H1 (cell line): ENCODE measurements at regions not wholly inside any gene's neighbourhood (a gene's known extent, or its start where the extent isn't known, plus 50 kb on each side); places are given as distances from the start of the nearest gene placed in this dataset.
A peak's percentile ranks its signal among the peaks of the same experiment; 100 is the strongest.

Experiments
- CTCF ChIA-PET: fragments of 300-600 bp; sonication (Branson Sonifier 250); formaldehyde crosslinking; loops from one replicate; lab custom pipeline; 2021; ENCODE audit not compliant: partially characterized antibody; lab: Charles Lee
- POLR2A ChIA-PET: fragments of 300-600 bp; sonication (Branson Sonifier 250); formaldehyde crosslinking; loops from one replicate; lab custom pipeline; 2021; ENCODE audit warnings: inconsistent platforms; ENCODE audit not compliant: partially characterized antibody; lab: Charles Lee
- DNase-seq, 2 experiments: peaks; one replicate each; pipeline versions ENCODE4 v3.0.0 to v3.0.0-alpha.2; 2010 to 2022; ENCODE audit warnings: low spot score in 2 of 2, low read depth in 1 of 2, mixed read lengths in 1 of 2
- FAIRE-seq: peaks from 2 replicates; lab custom pipeline; 2011; peaks lifted over from hg19 to GRCh38; lab: Jason Lieb, UNC
- H2AFZ ChIP-seq: 2 replicates; pipeline ENCODE4 v1.8.1; 2012; ENCODE audit warnings: low read length, inconsistent platforms
- H2AK5ac ChIP-seq: 2 replicates; pipeline ENCODE4 v1.6.1; 2013; ENCODE audit warnings: low read depth, low read length
- H2BK120ac ChIP-seq: replicated peaks from 2 replicates; pipeline ENCODE3; 2013; ENCODE audit warnings: low read depth, low read length, inconsistent platforms
- H2BK12ac ChIP-seq: 2 replicates; pipeline ENCODE4 v1.6.1; 2013; ENCODE audit warnings: low read depth, low read length
- H2BK15ac ChIP-seq: 2 replicates; pipeline ENCODE4 v1.6.1; 2013; ENCODE audit warnings: low read length
- H2BK20ac ChIP-seq: 2 replicates; pipeline ENCODE4 v1.6.1; 2013; ENCODE audit warnings: low read length
- H2BK5ac ChIP-seq: 2 replicates; pipeline ENCODE4 v1.6.1; 2013; ENCODE audit warnings: low read depth, low read length
- H3K14ac ChIP-seq: 2 replicates; pipeline ENCODE4 v1.6.1; 2013; ENCODE audit warnings: inconsistent platforms; ENCODE audit not compliant: insufficient read length
- H3K18ac ChIP-seq: 2 replicates; pipeline ENCODE4 v1.6.1; 2013; ENCODE audit warnings: low read length; ENCODE audit errors: extremely low read depth
- H3K23ac ChIP-seq: 2 replicates; pipeline ENCODE4 v1.6.1; 2013; ENCODE audit warnings: inconsistent platforms; ENCODE audit not compliant: insufficient read length
- H3K23me2 ChIP-seq: 2 replicates; pipeline ENCODE4 v1.6.1; 2013; ENCODE audit warnings: low read depth, low read length
- H3K27ac ChIP-seq: 2 replicates; pipeline ENCODE4 v1.6.1; 2011; ENCODE audit warnings: low read depth, low read length, inconsistent platforms
- H3K27me3 ChIP-seq, 4 experiments: replicated peaks in 1 of 4; 1 replicate in 1 of 4; 2 replicates in 3 of 4; pipeline versions ENCODE4 v1.6.1 to v1.8.1; 2011 to 2013; ENCODE audit warnings: low read length in 3 of 4, mild to moderate bottlenecking in 3 of 4, inconsistent platforms in 2 of 4, mixed read lengths in 2 of 4, moderate library complexity in 1 of 4; ENCODE audit not compliant: control insufficient read depth in 3 of 4, insufficient read depth in 3 of 4; ENCODE audit errors: extremely low read depth in 1 of 4
- H3K36me3 ChIP-seq, 4 experiments: 2 replicates each; pipeline versions ENCODE4 v1.6.1 to v1.8.1; 2011 to 2013; ENCODE audit warnings: mild to moderate bottlenecking in 4 of 4, low read length in 3 of 4, moderate library complexity in 2 of 4, control low read depth in 1 of 4, inconsistent platforms in 1 of 4; ENCODE audit not compliant: insufficient read depth in 4 of 4, control insufficient read depth in 2 of 4
- H3K4ac ChIP-seq: replicated peaks from 2 replicates; pipeline ENCODE3; 2013; ENCODE audit warnings: low read length, low read depth, mixed read lengths, inconsistent platforms; ENCODE audit not compliant: insufficient read length
- H3K4me1 ChIP-seq, 4 experiments: replicated peaks in 1 of 4; 1 replicate in 1 of 4; 2 replicates in 3 of 4; pipeline versions ENCODE4 v1.6.1 to v1.8.1; 2011 to 2013; ENCODE audit warnings: low read length in 3 of 4, inconsistent platforms in 2 of 4, mixed read lengths in 1 of 4; ENCODE audit not compliant: insufficient read depth in 4 of 4, control insufficient read depth in 3 of 4
- H3K4me2 ChIP-seq, 2 experiments: 2 replicates each; pipeline versions ENCODE4 v1.6.1 to v1.8.1; 2011 to 2013; ENCODE audit warnings: low read depth in 2 of 2, low read length in 2 of 2, control low read depth in 1 of 2, inconsistent platforms in 1 of 2, mild to moderate bottlenecking in 1 of 2; ENCODE audit not compliant: insufficient read depth in 1 of 2
- H3K4me3 ChIP-seq, 4 experiments: fragments of 200-600, 300-600 bp in 1 of 4; sonication (generic), shearing (Covaris generic), sonication (Bioruptor Twin) in 1 of 4; 2 replicates each; pipeline versions ENCODE4 v1.5.1 to v1.8.1; 2011 to 2016; ENCODE audit warnings: low read length in 4 of 4, low read depth in 3 of 4, control low read depth in 2 of 4, inconsistent platforms in 2 of 4, mild to moderate bottlenecking in 2 of 4, mixed read lengths in 1 of 4, moderate library complexity in 1 of 4; ENCODE audit not compliant: insufficient read depth in 2 of 4; ENCODE audit errors: extremely low read depth in 1 of 4
- H3K56ac ChIP-seq: replicated peaks from 2 replicates; pipeline ENCODE3; 2013; ENCODE audit warnings: low read depth, mild to moderate bottlenecking, mixed read lengths, low read length, inconsistent platforms; ENCODE audit not compliant: insufficient read length
- H3K79me1 ChIP-seq: 2 replicates; pipeline ENCODE4 v1.6.1; 2013; ENCODE audit warnings: low read depth, low read length, control low read depth
- H3K79me2 ChIP-seq, 2 experiments: 2 replicates each; pipeline versions ENCODE4 v1.6.1 to v1.8.1; 2012 to 2013; ENCODE audit warnings: low read length in 2 of 2, mild to moderate bottlenecking in 2 of 2, inconsistent platforms in 1 of 2; ENCODE audit not compliant: insufficient read depth in 2 of 2, control insufficient read depth in 1 of 2
- H3K9ac ChIP-seq, 4 experiments: replicated peaks in 1 of 4; 1 replicate in 1 of 4; 2 replicates in 3 of 4; pipeline versions ENCODE4 v1.6.1 to v1.8.1; 2011 to 2013; ENCODE audit warnings: low read depth in 3 of 4, low read length in 3 of 4, control low read depth in 2 of 4, mild to moderate bottlenecking in 2 of 4, moderate library complexity in 2 of 4, inconsistent platforms in 1 of 4; ENCODE audit errors: extremely low read depth in 1 of 4
- H3K9me3 ChIP-seq, 2 experiments: 2 replicates each; pipeline versions ENCODE4 v1.6.1 to v1.8.1; 2012 to 2013; ENCODE audit warnings: mild to moderate bottlenecking in 2 of 2, moderate library complexity in 2 of 2, control low read depth in 1 of 2, inconsistent platforms in 1 of 2, low read depth in 1 of 2, low read length in 1 of 2, mixed read lengths in 1 of 2; ENCODE audit not compliant: insufficient read depth in 2 of 2
- H4K20me1 ChIP-seq, 2 experiments: replicated peaks in 1 of 2; 2 replicates each; pipeline versions ENCODE3 to v1.8.1; 2011 to 2013; ENCODE audit warnings: inconsistent platforms in 2 of 2, low read length in 2 of 2, mild to moderate bottlenecking in 1 of 2; ENCODE audit not compliant: insufficient read depth in 2 of 2, control insufficient read depth in 1 of 2
- H4K5ac ChIP-seq: 2 replicates; pipeline ENCODE4 v1.6.1; 2013; ENCODE audit warnings: low read length, low read depth, mixed read lengths, inconsistent platforms; ENCODE audit not compliant: insufficient read length
- H4K8ac ChIP-seq: 2 replicates; pipeline ENCODE4 v1.8.0; 2013; ENCODE audit warnings: mild to moderate bottlenecking, moderate library complexity, low read length, inconsistent platforms; ENCODE audit not compliant: insufficient read depth; ENCODE audit errors: extremely low read depth
- H4K91ac ChIP-seq: replicated peaks from 2 replicates; pipeline ENCODE3; 2013; ENCODE audit warnings: low read length, mixed read lengths, inconsistent platforms; ENCODE audit not compliant: insufficient read length
- BCL11A ChIP-seq, 2 experiments: IDR thresholded peaks; one replicate each; pipeline ENCODE4 v1.6.1; 2011; ENCODE audit warnings: low read depth in 2 of 2, low read length in 2 of 2, mild to moderate bottlenecking in 2 of 2
- CHD1 ChIP-seq: IDR thresholded peaks from 2 replicates; pipeline ENCODE4 v1.6.1; 2012; ENCODE audit warnings: low read depth, low read length, improper control_type of control experiment
- GABPA ChIP-seq: IDR thresholded peaks from 2 replicates; pipeline ENCODE4 v1.6.1; 2011; ENCODE audit warnings: mild to moderate bottlenecking, low read length, moderate library complexity, borderline replicate concordance; ENCODE audit not compliant: insufficient read depth
- GTF2F1 ChIP-seq: IDR thresholded peaks from 2 replicates; pipeline ENCODE4 v1.6.1; 2012; ENCODE audit warnings: low read depth, low read length, improper control_type of control experiment, borderline replicate concordance
- HDAC2 ChIP-seq, 2 experiments: fragments of 300-600 bp in 1 of 2; sonication (generic) in 1 of 2; IDR thresholded peaks; 2 replicates each; pipeline ENCODE4 v1.6.1; 2011 to 2012; ENCODE audit warnings: low read depth in 2 of 2, low read length in 2 of 2, mild to moderate bottlenecking in 2 of 2, moderate library complexity in 2 of 2, borderline replicate concordance in 1 of 2, inconsistent platforms in 1 of 2
- JUND ChIP-seq: IDR thresholded peaks from 2 replicates; pipeline ENCODE4 v1.6.1; 2011; ENCODE audit warnings: mild to moderate bottlenecking, improper control_type of control experiment, low read length
- KDM4A ChIP-seq: IDR thresholded peaks from one replicate; pipeline ENCODE4 v1.7.1; 2012; ENCODE audit warnings: low read depth, mild to moderate bottlenecking, moderate library complexity, low read length, inconsistent platforms; ENCODE audit not compliant: severe bottlenecking
- MAX ChIP-seq: IDR thresholded peaks from 2 replicates; pipeline ENCODE4 v1.6.1; 2012; ENCODE audit warnings: inconsistent platforms
- RAD21 ChIP-seq, 2 experiments: IDR thresholded peaks in 1 of 2; conservative IDR thresholded peaks in 1 of 2; 2 replicates each; pipeline ENCODE4 v1.6.1; 2011; ENCODE audit warnings: low read depth in 2 of 2, low read length in 2 of 2, improper control_type of control experiment in 1 of 2, inconsistent platforms in 1 of 2, mild to moderate bottlenecking in 1 of 2, moderate library complexity in 1 of 2
- RXRA ChIP-seq: IDR thresholded peaks from 2 replicates; pipeline ENCODE4 v1.6.1; 2011; ENCODE audit warnings: low read depth, mild to moderate bottlenecking, low read length, moderate library complexity; ENCODE audit not compliant: insufficient read depth
- TCF12 ChIP-seq: IDR thresholded peaks from 2 replicates; pipeline ENCODE4 v1.6.1; 2011; ENCODE audit warnings: low read depth, mild to moderate bottlenecking, low read length
- WGBS, 2 experiments: shearing (Covaris generic) in 1 of 2; methylation state at CpG; one replicate each; pipeline versions ENCODE4 v1.1.6 to v1.1.7; 2013 to 2015; ENCODE audit warnings: low lambda C conversion rate in 2 of 2, mixed read lengths in 2 of 2, inconsistent platforms in 1 of 2, low coverage in 1 of 2, missing lambda C conversion rate in 1 of 2; ENCODE audit not compliant: insufficient replicate concordance in 2 of 2, insufficient coverage in 1 of 2, insufficient read length in 1 of 2; ENCODE audit errors: extremely low coverage in 1 of 2, missing lambda C conversion rate in 1 of 2; 5-methylcytosine and 5-hydroxymethylcytosine counted together

- Histone ChIP-seq H3K79me2 (no peaks in the 10 kb centered on the region), H3K9ac (no peak overlapping the region)
- WGBS, 2 experiments, result 15% methylated on average over 56 of the region's 60 CpGs; no CpG with 5 or more reads in 1 of the 2 experiments
- TF ChIP-seq MAX, result peak; percentile 21; the same call in 1 of the 2 replicates
- peak; percentile 96 to 100 for TF ChIP-seq RAD21 (IDR thresholded peaks at IDR 0.05 in 1 of 2, conservative IDR thresholded peaks at IDR 0.05 in 1 of 2; ENCODE audit: low read depth in 2 of 2, low read length in 2 of 2)
- no peak for TF ChIP-seq TCF12
- no peak for TF ChIP-seq BCL11A (IDR thresholded peaks at IDR 0.05; ENCODE audit: low read depth in 2 of 2, low read length in 2 of 2)
- peak; percentile 29 for TF ChIP-seq KDM4A
- TF ChIP-seq CHD1, result no peak
- TF ChIP-seq GTF2F1, result 0 out of 2 replicates have a peak, but pooled peaks have one; percentile 44
- peak; percentile 72 for TF ChIP-seq JUND
- TF ChIP-seq GABPA, result 0 out of 2 replicates have a peak, but pooled peaks have one; percentile 31
- TF ChIP-seq HDAC2 (IDR thresholded peaks at IDR 0.05; ENCODE audit: borderline replicate concordance in 1 of 2, low read depth in 2 of 2, low read length in 2 of 2), result no peak
- no peak for TF ChIP-seq RXRA
Observed at GRCh38 chr18:47748847-47749599, 181.4 kb downstream of the SMAD2 start.

More at GRCh38 chr18:47748847-47749599, 181.4 kb downstream of the SMAD2 start:
- POLR2A ChIA-PET, result no interaction called here
- H2BK12ac ChIP-seq, result peak overlapping the region; percentile 92; the same call in 1 of the 2 replicates
- no peak for FAIRE-seq
- no peaks in the 10 kb centered on the region for H4K20me1 ChIP-seq
- no peak overlapping the region for H3K18ac ChIP-seq
- H2BK15ac ChIP-seq, result no peak overlapping the region
- H3K23me2 ChIP-seq, result no peaks in the 10 kb centered on the region
- no peaks in the 10 kb centered on the region for H3K79me1 ChIP-seq
- H3K9me3 ChIP-seq, result no peaks in the 10 kb centered on the region
- no peak overlapping the region for H3K27ac ChIP-seq
- H3K23ac ChIP-seq, result no peak overlapping the region
- no peak overlapping the region for H4K5ac ChIP-seq
- H2AK5ac ChIP-seq, result no peak overlapping the region
- no peaks in the 10 kb centered on the region for H3K36me3 ChIP-seq
- no peak overlapping the region for H2BK5ac ChIP-seq
- H3K4me3 ChIP-seq, result peak overlapping the region in 3 of 4 experiments; percentile 29 to 59 (median 30); a peak in 6 of 8 replicates
- no peak overlapping the region for H3K56ac ChIP-seq
- peak overlapping the region; percentile 78; the same call in 1 of the 2 replicates for H2AFZ ChIP-seq
- H3K4me1 ChIP-seq, result no peaks in the 10 kb centered on the region
- no peak overlapping the region for H3K14ac ChIP-seq
- CTCF ChIA-PET, result interaction anchor here (0.6 to 7.8 kb wide), 52 partner anchors 7 to 700 kb away, joined by 3 to 58 read pairs (median 4); no protein-coding TSS in a partner anchor
- no peak overlapping the region; the same call in 1 of the 2 replicates for H4K8ac ChIP-seq
- no peak overlapping the region for H4K91ac ChIP-seq
- H2BK120ac ChIP-seq, result no peak overlapping the region
- H3K4me2 ChIP-seq, result peak overlapping the region in 1 of 2 experiments; percentile 65; a peak in 3 of 4 replicates
- peak; percentile 41 to 95 for DNase-seq
- no peak overlapping the region for H3K4ac ChIP-seq
- H3K27me3 ChIP-seq, result peaks cover 0 to 9% (median 3%) of the 10 kb centered on the region in 4 experiments; a peak in 5 of 7 replicates
- no peak overlapping the region for H2BK20ac ChIP-seq
